Panc1 (cell line): ENCODE measurements at regions not wholly inside any gene's neighbourhood (a gene's known extent, or its start where the extent isn't known, plus 50 kb on each side); places are given as distances from the start of the nearest gene placed in this dataset.

ENCODE experiments used
- POLR2AphosphoS5 ChIP-seq: IDR thresholded peaks from 2 replicates; pipeline ENCODE4 v1.6.1; 2012; ENCODE audit warnings: mild to moderate bottlenecking, low read depth, low read length, moderate library complexity
- TF ChIP-seq, protein P1 (sequence below): fragments of 450-650 bp; IDR thresholded peaks from 2 replicates; pipeline ENCODE4 v1.5.1; 2017; ENCODE audit warnings: mild to moderate bottlenecking

DNA sequence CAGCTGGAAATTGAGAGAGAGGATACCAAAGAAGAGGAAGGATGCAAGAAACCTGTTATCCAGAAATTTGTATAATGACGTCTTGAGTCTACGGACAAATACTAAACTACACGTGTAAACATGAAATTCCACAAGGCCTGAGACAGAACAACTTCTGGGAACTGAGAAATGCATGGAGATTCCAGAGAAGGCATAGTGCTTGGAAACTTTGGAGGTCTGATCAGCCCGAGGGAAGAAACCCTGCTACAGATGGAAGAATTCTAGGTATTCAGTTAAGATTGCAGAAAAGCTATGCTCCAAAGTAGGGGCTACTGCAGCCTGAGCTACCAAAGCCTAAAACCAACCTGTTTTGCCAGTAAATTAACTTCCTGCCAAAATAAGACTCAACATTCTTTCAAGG, 120.4 kb downstream of the PDCL3 start:
- TF ChIP-seq, protein P1, sequence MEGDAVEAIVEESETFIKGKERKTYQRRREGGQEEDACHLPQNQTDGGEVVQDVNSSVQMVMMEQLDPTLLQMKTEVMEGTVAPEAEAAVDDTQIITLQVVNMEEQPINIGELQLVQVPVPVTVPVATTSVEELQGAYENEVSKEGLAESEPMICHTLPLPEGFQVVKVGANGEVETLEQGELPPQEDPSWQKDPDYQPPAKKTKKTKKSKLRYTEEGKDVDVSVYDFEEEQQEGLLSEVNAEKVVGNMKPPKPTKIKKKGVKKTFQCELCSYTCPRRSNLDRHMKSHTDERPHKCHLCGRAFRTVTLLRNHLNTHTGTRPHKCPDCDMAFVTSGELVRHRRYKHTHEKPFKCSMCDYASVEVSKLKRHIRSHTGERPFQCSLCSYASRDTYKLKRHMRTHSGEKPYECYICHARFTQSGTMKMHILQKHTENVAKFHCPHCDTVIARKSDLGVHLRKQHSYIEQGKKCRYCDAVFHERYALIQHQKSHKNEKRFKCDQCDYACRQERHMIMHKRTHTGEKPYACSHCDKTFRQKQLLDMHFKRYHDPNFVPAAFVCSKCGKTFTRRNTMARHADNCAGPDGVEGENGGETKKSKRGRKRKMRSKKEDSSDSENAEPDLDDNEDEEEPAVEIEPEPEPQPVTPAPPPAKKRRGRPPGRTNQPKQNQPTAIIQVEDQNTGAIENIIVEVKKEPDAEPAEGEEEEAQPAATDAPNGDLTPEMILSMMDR = no peak
- TF ChIP-seq POLR2AphosphoS5 = no peak
